ENCODE measurements at regions not wholly inside any gene's neighbourhood (a gene's known extent, or its start where the extent isn't known, plus 50 kb on each side); places are given as distances from the start of the nearest gene placed in this dataset.

DNA sequence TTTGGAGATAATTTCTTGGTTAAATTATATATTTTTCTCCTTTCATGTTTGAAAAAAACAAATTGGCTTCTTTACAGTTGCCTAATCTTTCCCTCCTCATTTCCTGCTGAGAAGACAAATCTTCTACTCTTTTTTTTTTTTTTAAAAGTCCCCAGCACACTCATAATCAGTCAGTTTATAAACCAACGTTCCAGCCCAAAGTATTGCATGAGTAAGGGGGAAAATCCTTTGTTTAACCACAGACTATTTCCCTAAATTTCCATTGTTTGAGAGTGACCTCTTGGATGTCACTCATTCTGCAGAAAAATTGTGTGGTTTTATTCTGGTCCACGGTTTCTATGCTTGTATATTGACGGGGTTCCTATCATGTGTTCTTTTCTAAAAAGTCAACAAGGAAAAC, 55.1 kb upstream of the TLR4 start:
- no peak overlapping the region for H2BK5ac ChIP-seq (ENCODE audit: low read depth, low read length, poor library complexity, severe bottlenecking)
- H3K79me1 ChIP-seq (replicated peaks; ENCODE audit: low read length, poor library complexity, severe bottlenecking) = no peaks in the 10 kb centered on the region
- 84% methylated on average over 2 of the region's 3 CpGs for WGBS
- no peak overlapping the region for H3K27ac ChIP-seq (ENCODE audit: low read length, poor library complexity, severe bottlenecking)
- no peak overlapping the region for H3K4ac ChIP-seq (ENCODE audit: low read depth in 1 of 2, low read length in 2 of 2)
- no peaks in the 10 kb centered on the region for H3K4me1 ChIP-seq (ENCODE audit: control insufficient read depth, insufficient read depth, low read depth, low read length)
- H3K9ac ChIP-seq (ENCODE audit: low read length) = no peak overlapping the region
- no peak overlapping the region for H3K4me3 ChIP-seq (ENCODE audit: insufficient read depth in 1 of 2, low read depth in 1 of 2, low read length in 2 of 2)
- no peak overlapping the region for H2BK120ac ChIP-seq (ENCODE audit: low read depth, low read length)
- no peak overlapping the region for H2BK12ac ChIP-seq (ENCODE audit: low read length in 2 of 2)
- no peak overlapping the region for H3K4me2 ChIP-seq (ENCODE audit: low read length, poor library complexity, severe bottlenecking)
- no peaks in the 10 kb centered on the region for H3K36me3 ChIP-seq (ENCODE audit: control insufficient read depth in 1 of 2, insufficient read depth in 2 of 2, low read depth in 1 of 2, low read length in 2 of 2)
- H3K23ac ChIP-seq (ENCODE audit: low read length in 2 of 2) = no peak overlapping the region
- no peak overlapping the region for H3K18ac ChIP-seq (ENCODE audit: low read depth in 1 of 2, low read length in 2 of 2)
- H3K27me3 ChIP-seq (ENCODE audit: control insufficient read depth in 1 of 2, insufficient read depth in 1 of 2, low read length in 2 of 2) = peaks cover 0 to 6% of the 10 kb centered on the region in 2 experiments
- no peak overlapping the region for H2AK5ac ChIP-seq (ENCODE audit: low read length, severe bottlenecking)
- H2BK15ac ChIP-seq (ENCODE audit: low read depth, poor library complexity, severe bottlenecking) = no peak overlapping the region
- no peak for DNase-seq
- no peaks in the 10 kb centered on the region for H3K9me3 ChIP-seq (ENCODE audit: control insufficient read depth, low read length)
- no peak overlapping the region for H2AFZ ChIP-seq (ENCODE audit: low read depth, low read length)
- H4K91ac ChIP-seq (ENCODE audit: low read length) = no peak overlapping the region
- H3K14ac ChIP-seq (ENCODE audit: low read length in 2 of 2) = no peak overlapping the region
- H4K8ac ChIP-seq (ENCODE audit: low read length) = no peak overlapping the region

GRCh38 chr9:117644932-117645636, 59.1 kb upstream of the TLR4 start:
- no peak overlapping the region for H3K4ac ChIP-seq (ENCODE audit: low read depth in 1 of 2, low read length in 2 of 2)
- 63% methylated on average over 4 of the region's 6 CpGs for WGBS
- H3K4me2 ChIP-seq (ENCODE audit: low read length, poor library complexity, severe bottlenecking) = peak overlapping the region; percentile 68

GRCh38 chr9:117644133-117644931, 59.9 kb upstream of the TLR4 start:
- Histone ChIP-seq H3K14ac (ENCODE audit: low read length in 2 of 2) (no peak overlapping the region), H3K4ac (ENCODE audit: low read depth in 1 of 2, low read length in 2 of 2) (no peak overlapping the region), H3K27me3 (ENCODE audit: control insufficient read depth in 1 of 2, insufficient read depth in 1 of 2, low read length in 2 of 2) (peaks cover 4 to 29% of the 10 kb centered on the region in 2 experiments), H4K8ac (ENCODE audit: low read length) (no peak overlapping the region), H2BK15ac (ENCODE audit: low read depth, poor library complexity, severe bottlenecking) (no peak overlapping the region), H2BK5ac (ENCODE audit: low read depth, low read length, poor library complexity, severe bottlenecking) (no peak overlapping the region), H2AK5ac (ENCODE audit: low read length, severe bottlenecking) (no peak overlapping the region), H3K9ac (ENCODE audit: low read length) (peak overlapping the region; percentile 64), H3K18ac (ENCODE audit: low read depth in 1 of 2, low read length in 2 of 2) (no peak overlapping the region), H3K79me1 (replicated peaks; ENCODE audit: low read length, poor library complexity, severe bottlenecking) (no peaks in the 10 kb centered on the region), H3K4me2 (ENCODE audit: low read length, poor library complexity, severe bottlenecking) (peak overlapping the region; percentile 68), H3K27ac (ENCODE audit: low read length, poor library complexity, severe bottlenecking) (no peak overlapping the region), H2BK120ac (ENCODE audit: low read depth, low read length) (no peak overlapping the region), H2AFZ (ENCODE audit: low read depth, low read length) (no peak overlapping the region), H3K9me3 (ENCODE audit: control insufficient read depth, low read length) (no peaks in the 10 kb centered on the region), H4K91ac (ENCODE audit: low read length) (no peak overlapping the region), H3K4me3 (ENCODE audit: insufficient read depth in 1 of 2, low read depth in 1 of 2, low read length in 2 of 2) (peak overlapping the region in 1 of 2 experiments; percentile 13), H3K36me3 (ENCODE audit: control insufficient read depth in 1 of 2, insufficient read depth in 2 of 2, low read depth in 1 of 2, low read length in 2 of 2) (no peaks in the 10 kb centered on the region), H2BK12ac (ENCODE audit: low read length in 2 of 2) (no peak overlapping the region), H3K4me1 (ENCODE audit: control insufficient read depth, insufficient read depth, low read depth, low read length) (no peaks in the 10 kb centered on the region), H3K23ac (ENCODE audit: low read length in 2 of 2) (no peak overlapping the region)
- WGBS = 28% methylated on average over 10 of the region's 11 CpGs
- peak; percentile 71 for DNase-seq

More at GRCh38 chr9:117644932-117645636, 59.1 kb upstream of the TLR4 start:
- Histone ChIP-seq H2BK15ac (ENCODE audit: low read depth, poor library complexity, severe bottlenecking) (no peak overlapping the region), H3K18ac (ENCODE audit: low read depth in 1 of 2, low read length in 2 of 2) (no peak overlapping the region), H3K4me3 (ENCODE audit: insufficient read depth in 1 of 2, low read depth in 1 of 2, low read length in 2 of 2) (no peak overlapping the region), H4K8ac (ENCODE audit: low read length) (no peak overlapping the region), H3K27me3 (ENCODE audit: control insufficient read depth in 1 of 2, insufficient read depth in 1 of 2, low read length in 2 of 2) (peaks cover 4 to 30% of the 10 kb centered on the region in 2 experiments), H2BK12ac (ENCODE audit: low read length in 2 of 2) (no peak overlapping the region), H4K91ac (ENCODE audit: low read length) (no peak overlapping the region), H3K4me1 (ENCODE audit: control insufficient read depth, insufficient read depth, low read depth, low read length) (no peaks in the 10 kb centered on the region), H3K36me3 (ENCODE audit: control insufficient read depth in 1 of 2, insufficient read depth in 2 of 2, low read depth in 1 of 2, low read length in 2 of 2) (no peaks in the 10 kb centered on the region), H2AK5ac (ENCODE audit: low read length, severe bottlenecking) (no peak overlapping the region), H3K27ac (ENCODE audit: low read length, poor library complexity, severe bottlenecking) (no peak overlapping the region), H3K14ac (ENCODE audit: low read length in 2 of 2) (no peak overlapping the region), H2BK5ac (ENCODE audit: low read depth, low read length, poor library complexity, severe bottlenecking) (no peak overlapping the region), H3K79me1 (replicated peaks; ENCODE audit: low read length, poor library complexity, severe bottlenecking) (no peaks in the 10 kb centered on the region), H2AFZ (ENCODE audit: low read depth, low read length) (no peak overlapping the region), H3K23ac (ENCODE audit: low read length in 2 of 2) (peak overlapping the region in 1 of 2 experiments; percentile 14), H2BK120ac (ENCODE audit: low read depth, low read length) (no peak overlapping the region), H3K9me3 (ENCODE audit: control insufficient read depth, low read length) (no peaks in the 10 kb centered on the region), H3K9ac (ENCODE audit: low read length) (peak overlapping the region; percentile 64)
- no peak for DNase-seq

- Histone ChIP-seq H3K27me3 (ENCODE audit: control insufficient read depth in 1 of 2, insufficient read depth in 1 of 2, low read length in 2 of 2) (peaks cover 4 to 29% of the 10 kb centered on the region in 2 experiments), H3K14ac (ENCODE audit: low read length in 2 of 2) (no peak overlapping the region), H3K4ac (ENCODE audit: low read depth in 1 of 2, low read length in 2 of 2) (no peak overlapping the region), H3K27ac (ENCODE audit: low read length, poor library complexity, severe bottlenecking) (no peak overlapping the region), H4K91ac (ENCODE audit: low read length) (no peak overlapping the region), H2BK12ac (ENCODE audit: low read length in 2 of 2) (no peak overlapping the region), H3K4me2 (ENCODE audit: low read length, poor library complexity, severe bottlenecking) (no peak overlapping the region), H2BK5ac (ENCODE audit: low read depth, low read length, poor library complexity, severe bottlenecking) (no peak overlapping the region), H2BK15ac (ENCODE audit: low read depth, poor library complexity, severe bottlenecking) (no peak overlapping the region), H3K9me3 (ENCODE audit: control insufficient read depth, low read length) (no peaks in the 10 kb centered on the region), H2BK120ac (ENCODE audit: low read depth, low read length) (no peak overlapping the region), H2AFZ (ENCODE audit: low read depth, low read length) (no peak overlapping the region), H4K8ac (ENCODE audit: low read length) (no peak overlapping the region), H3K18ac (ENCODE audit: low read depth in 1 of 2, low read length in 2 of 2) (no peak overlapping the region), H3K79me1 (replicated peaks; ENCODE audit: low read length, poor library complexity, severe bottlenecking) (no peaks in the 10 kb centered on the region), H2AK5ac (ENCODE audit: low read length, severe bottlenecking) (no peak overlapping the region), H3K23ac (ENCODE audit: low read length in 2 of 2) (no peak overlapping the region), H3K9ac (ENCODE audit: low read length) (no peak overlapping the region), H3K4me3 (ENCODE audit: insufficient read depth in 1 of 2, low read depth in 1 of 2, low read length in 2 of 2) (no peak overlapping the region), H3K4me1 (ENCODE audit: control insufficient read depth, insufficient read depth, low read depth, low read length) (no peaks in the 10 kb centered on the region), H3K36me3 (ENCODE audit: control insufficient read depth in 1 of 2, insufficient read depth in 2 of 2, low read depth in 1 of 2, low read length in 2 of 2) (no peaks in the 10 kb centered on the region)
- WGBS = 97% methylated on average over 4 of the region's 6 CpGs
- DNase-seq = no peak
Measured at GRCh38 chr9:117643288-117643654, 60.9 kb upstream of the TLR4 start.
